SK-N-SH (cell line): ENCODE measurements at regions not wholly inside any gene's neighbourhood (a gene's known extent, or its start where the extent isn't known, plus 50 kb on each side); places are given as distances from the start of the nearest gene placed in this dataset.

Source experiments
- CTCF ChIA-PET: fragments of 300-600, 350-600 bp; formaldehyde crosslinking; extraction: SDS; loops from one replicate; lab custom pipeline; 2021; lab: Yijun Ruan, JAX
- POLR2A ChIA-PET: fragments of 350-600 bp; sonication (Branson Sonifier 250); formaldehyde crosslinking; extraction: SDS; loops from one replicate; lab custom pipeline; 2020; ENCODE audit warnings: antibody characterized with exemption, inconsistent platforms; lab: Yijun Ruan, JAX
- DNase-seq: peaks from one replicate; pipeline ENCODE4 v3.0.0; 2012
- H2AFZ ChIP-seq: fragments of 200-600 bp; sonication (generic); 2 replicates; pipeline ENCODE4 v1.8.1; 2016; ENCODE audit warnings: antibody characterized with exemption, mild to moderate bottlenecking, low read depth
- H3F3A ChIP-seq: fragments of 200-600 bp; sonication (generic); replicated peaks from 2 replicates; pipeline ENCODE3; 2016; ENCODE audit warnings: antibody characterized with exemption, mild to moderate bottlenecking; ENCODE audit not compliant: insufficient read depth
- H3K27ac ChIP-seq, 2 experiments: fragments of 200-500 bp in 1 of 2; fragments of 200-600 bp in 1 of 2; sonication (Bioruptor generic) in 1 of 2; sonication (generic), shearing (Covaris generic) in 1 of 2; 2 replicates each; pipeline versions ENCODE4 v1.5.1 to v1.6.1; 2014 to 2016; ENCODE audit warnings: low read depth in 2 of 2, inconsistent platforms in 1 of 2, low read length in 1 of 2, mild to moderate bottlenecking in 1 of 2, mixed read lengths in 1 of 2
- H3K27me3 ChIP-seq: fragments of 200-600 bp; sonication (generic), shearing (Covaris generic); 2 replicates; pipeline ENCODE4 v1.6.1; 2016; ENCODE audit warnings: mixed run types; ENCODE audit not compliant: insufficient read depth
- H3K36me3 ChIP-seq, 2 experiments: fragments of 200-500 bp in 1 of 2; fragments of 200-600 bp in 1 of 2; sonication (Bioruptor generic) in 1 of 2; sonication (generic) in 1 of 2; replicated peaks in 1 of 2; 2 replicates each; pipeline versions ENCODE3 to v1.5.1; 2014 to 2016; ENCODE audit warnings: low read length in 1 of 2, mild to moderate bottlenecking in 1 of 2; ENCODE audit not compliant: insufficient read depth in 2 of 2, control insufficient read depth in 1 of 2
- H3K4me1 ChIP-seq, 2 experiments: fragments of 200-500 bp in 1 of 2; fragments of 200-600 bp in 1 of 2; sonication (Bioruptor generic) in 1 of 2; sonication (generic), shearing (Covaris generic) in 1 of 2; 2 replicates each; pipeline versions ENCODE4 v1.5.1 to v1.6.1; 2014 to 2016; ENCODE audit warnings: low read depth in 1 of 2, low read length in 1 of 2, mixed run types in 1 of 2; ENCODE audit not compliant: insufficient read depth in 2 of 2, control insufficient read depth in 1 of 2
- H3K4me2 ChIP-seq: fragments of 200-600 bp; sonication (generic), shearing (Covaris generic); 2 replicates; pipeline ENCODE4 v1.6.1; 2017; ENCODE audit warnings: mixed run types
- H3K4me3 ChIP-seq, 2 experiments: fragments of 200-500 bp in 1 of 2; fragments of 200-600 bp in 1 of 2; sonication (Bioruptor generic) in 1 of 2; sonication (generic), shearing (Covaris generic) in 1 of 2; 2 replicates each; pipeline versions ENCODE4 v1.5.1 to v1.8.1; 2014 to 2016; ENCODE audit warnings: low read depth in 2 of 2, inconsistent platforms in 1 of 2, low read length in 1 of 2, mild to moderate bottlenecking in 1 of 2, mixed read lengths in 1 of 2, moderate library complexity in 1 of 2
- H3K79me2 ChIP-seq: fragments of 200-600 bp; sonication (generic); 2 replicates; pipeline ENCODE4 v1.8.1; 2017; ENCODE audit warnings: mild to moderate bottlenecking; ENCODE audit not compliant: insufficient read depth
- H3K9ac ChIP-seq: fragments of 200-600 bp; sonication (generic); 2 replicates; pipeline ENCODE4 v1.6.1; 2017; ENCODE audit warnings: mixed run types
- H3K9me2 ChIP-seq: fragments of 200-600 bp; sonication (generic); 2 replicates; pipeline ENCODE4 v1.6.1; 2017; ENCODE audit warnings: mixed run types
- H3K9me3 ChIP-seq: fragments of 200-600 bp; sonication (generic); 2 replicates; pipeline ENCODE4 v1.6.1; 2017; ENCODE audit warnings: mixed run types, mild to moderate bottlenecking, moderate library complexity
- H4K20me1 ChIP-seq: fragments of 200-600 bp; sonication (generic); 2 replicates; pipeline ENCODE4 v1.6.1; 2017; ENCODE audit warnings: mild to moderate bottlenecking, mixed run types; ENCODE audit not compliant: insufficient read depth
- EP300 ChIP-seq, 2 experiments: IDR thresholded peaks; 2 replicates each; pipeline versions ENCODE4 v1.4.0 to v1.6.1; 2012; ENCODE audit warnings: borderline replicate concordance in 1 of 2, low read depth in 1 of 2, low read length in 1 of 2
- FOXJ3 ChIP-seq: sonication (generic); formaldehyde crosslinking; IDR thresholded peaks from 2 replicates; pipeline ENCODE4 v1.5.1; 2020; ENCODE audit warnings: mild to moderate bottlenecking, missing genetic modification reagents
- GABPA ChIP-seq: IDR thresholded peaks from 2 replicates; pipeline ENCODE4 v1.4.0; 2012; ENCODE audit warnings: low read depth, mild to moderate bottlenecking
- IRF3 ChIP-seq: fragments of 150-350 bp; IDR thresholded peaks from 2 replicates; pipeline ENCODE4 v1.6.1; 2016; ENCODE audit warnings: mild to moderate bottlenecking, low read depth, low read length
- MAX ChIP-seq: IDR thresholded peaks from 2 replicates; pipeline ENCODE4 v1.4.0; 2012; ENCODE audit warnings: low read depth
- MEF2A ChIP-seq: IDR thresholded peaks from 2 replicates; pipeline ENCODE4 v1.4.0; 2012; ENCODE audit warnings: low read depth, borderline replicate concordance
- NFIC ChIP-seq: IDR thresholded peaks from 2 replicates; pipeline ENCODE4 v1.4.0; 2012; ENCODE audit warnings: borderline replicate concordance
- POLR2AphosphoS5 ChIP-seq: IDR thresholded peaks from 2 replicates; pipeline ENCODE4 v1.6.1; 2012; ENCODE audit warnings: low read depth, low read length
- RAD21 ChIP-seq: IDR thresholded peaks from 2 replicates; pipeline ENCODE4 v1.6.1; 2012; ENCODE audit warnings: mild to moderate bottlenecking, low read length
- RCOR1 ChIP-seq: fragments of 150-350 bp; IDR thresholded peaks from 2 replicates; pipeline ENCODE4 v1.6.1; 2017; ENCODE audit warnings: antibody characterized with exemption, low read length
- RXRA ChIP-seq: IDR thresholded peaks from 2 replicates; pipeline ENCODE4 v1.4.0; 2012; ENCODE audit warnings: low read depth, mild to moderate bottlenecking, borderline replicate concordance
- SMC3 ChIP-seq: IDR thresholded peaks from 2 replicates; pipeline ENCODE4 v1.6.1; 2012; ENCODE audit warnings: low read depth, low read length, improper control_type of control experiment
- USF1 ChIP-seq: IDR thresholded peaks from 2 replicates; pipeline ENCODE4 v1.4.0; 2012; ENCODE audit warnings: low read depth, borderline replicate concordance
- YY1 ChIP-seq: IDR thresholded peaks from 2 replicates; pipeline ENCODE4 v1.4.0; 2012; ENCODE audit warnings: low read depth, mild to moderate bottlenecking
- ZBTB33 ChIP-seq: IDR thresholded peaks from 2 replicates; pipeline ENCODE4 v1.4.0; 2012; ENCODE audit warnings: low read depth, borderline replicate concordance
- TF ChIP-seq, protein P1 (sequence below): IDR thresholded peaks from 2 replicates; pipeline ENCODE4; 2012
- TF ChIP-seq, protein P2 (sequence below): IDR thresholded peaks from 2 replicates; pipeline ENCODE4 v1.6.1; 2012; ENCODE audit warnings: mild to moderate bottlenecking, low read depth, low read length, moderate library complexity

- Histone ChIP-seq H3K27ac (no peak overlapping the region), H2AFZ (no peak overlapping the region), H4K20me1 (no peaks in the 10 kb centered on the region), H3K9ac (no peak overlapping the region), H3K27me3 (no peaks in the 10 kb centered on the region), H3K9me3 (no peaks in the 10 kb centered on the region), H3K79me2 (no peaks in the 10 kb centered on the region), H3K4me3 (no peak overlapping the region), H3K4me1 (no peaks in the 10 kb centered on the region; a peak in 1 of 4 replicates), H3K36me3 (no peaks in the 10 kb centered on the region), H3K9me2 (no peaks in the 10 kb centered on the region), H3K4me2 (no peak overlapping the region), H3F3A (peaks cover 5% of the 10 kb centered on the region)
- POLR2A ChIA-PET: no interaction called here
- DNase-seq: no peak
- no peak for TF ChIP-seq MAX
- no peak for TF ChIP-seq FOXJ3 (CRISPR knock-in tag)
- no peak for TF ChIP-seq POLR2AphosphoS5
- TF ChIP-seq YY1: no peak
- no peak for TF ChIP-seq RCOR1
- TF ChIP-seq EP300 (IDR thresholded peaks at IDR 0.05; ENCODE audit: borderline replicate concordance in 1 of 2, low read depth in 1 of 2, low read length in 1 of 2): no peak
- TF ChIP-seq SMC3: no peak
- TF ChIP-seq, protein P1, sequence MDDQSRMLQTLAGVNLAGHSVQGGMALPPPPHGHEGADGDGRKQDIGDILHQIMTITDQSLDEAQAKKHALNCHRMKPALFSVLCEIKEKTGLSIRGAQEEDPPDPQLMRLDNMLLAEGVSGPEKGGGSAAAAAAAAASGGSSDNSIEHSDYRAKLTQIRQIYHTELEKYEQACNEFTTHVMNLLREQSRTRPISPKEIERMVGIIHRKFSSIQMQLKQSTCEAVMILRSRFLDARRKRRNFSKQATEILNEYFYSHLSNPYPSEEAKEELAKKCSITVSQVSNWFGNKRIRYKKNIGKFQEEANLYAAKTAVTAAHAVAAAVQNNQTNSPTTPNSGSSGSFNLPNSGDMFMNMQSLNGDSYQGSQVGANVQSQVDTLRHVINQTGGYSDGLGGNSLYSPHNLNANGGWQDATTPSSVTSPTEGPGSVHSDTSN: no peak
- no peak for TF ChIP-seq RAD21
- no peak for TF ChIP-seq IRF3
- TF ChIP-seq RXRA: no peak
- no peak for TF ChIP-seq MEF2A
- TF ChIP-seq NFIC: no peak
- no peak for TF ChIP-seq GABPA
- TF ChIP-seq USF1: no peak
- TF ChIP-seq, protein P2, sequence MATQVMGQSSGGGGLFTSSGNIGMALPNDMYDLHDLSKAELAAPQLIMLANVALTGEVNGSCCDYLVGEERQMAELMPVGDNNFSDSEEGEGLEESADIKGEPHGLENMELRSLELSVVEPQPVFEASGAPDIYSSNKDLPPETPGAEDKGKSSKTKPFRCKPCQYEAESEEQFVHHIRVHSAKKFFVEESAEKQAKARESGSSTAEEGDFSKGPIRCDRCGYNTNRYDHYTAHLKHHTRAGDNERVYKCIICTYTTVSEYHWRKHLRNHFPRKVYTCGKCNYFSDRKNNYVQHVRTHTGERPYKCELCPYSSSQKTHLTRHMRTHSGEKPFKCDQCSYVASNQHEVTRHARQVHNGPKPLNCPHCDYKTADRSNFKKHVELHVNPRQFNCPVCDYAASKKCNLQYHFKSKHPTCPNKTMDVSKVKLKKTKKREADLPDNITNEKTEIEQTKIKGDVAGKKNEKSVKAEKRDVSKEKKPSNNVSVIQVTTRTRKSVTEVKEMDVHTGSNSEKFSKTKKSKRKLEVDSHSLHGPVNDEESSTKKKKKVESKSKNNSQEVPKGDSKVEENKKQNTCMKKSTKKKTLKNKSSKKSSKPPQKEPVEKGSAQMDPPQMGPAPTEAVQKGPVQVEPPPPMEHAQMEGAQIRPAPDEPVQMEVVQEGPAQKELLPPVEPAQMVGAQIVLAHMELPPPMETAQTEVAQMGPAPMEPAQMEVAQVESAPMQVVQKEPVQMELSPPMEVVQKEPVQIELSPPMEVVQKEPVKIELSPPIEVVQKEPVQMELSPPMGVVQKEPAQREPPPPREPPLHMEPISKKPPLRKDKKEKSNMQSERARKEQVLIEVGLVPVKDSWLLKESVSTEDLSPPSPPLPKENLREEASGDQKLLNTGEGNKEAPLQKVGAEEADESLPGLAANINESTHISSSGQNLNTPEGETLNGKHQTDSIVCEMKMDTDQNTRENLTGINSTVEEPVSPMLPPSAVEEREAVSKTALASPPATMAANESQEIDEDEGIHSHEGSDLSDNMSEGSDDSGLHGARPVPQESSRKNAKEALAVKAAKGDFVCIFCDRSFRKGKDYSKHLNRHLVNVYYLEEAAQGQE: no peak
- TF ChIP-seq ZBTB33: no peak
- CTCF ChIA-PET: no interaction called here
These were observed 219.1 kb upstream of the NBEA start for GRCh38 chr13:34722922-34723321.
